ENCODE measurements at regions not wholly inside any gene's neighbourhood (a gene's known extent, or its start where the extent isn't known, plus 50 kb on each side); places are given as distances from the start of the nearest gene placed in this dataset.

- H3K27me3 ChIP-seq (ENCODE audit: control insufficient read depth in 1 of 2, insufficient read depth in 2 of 2, low read length in 2 of 2): no peaks in the 10 kb centered on the region
- H3K9me3 ChIP-seq (ENCODE audit: control insufficient read depth in 2 of 2, insufficient read depth in 1 of 2, low read depth in 1 of 2, low read length in 1 of 2): peaks cover 0 to 3% of the 10 kb centered on the region in 2 donors
- WGBS, 2 donors: 80 to 83% methylated on average over 2 of the region's 2 CpGs
- no peak overlapping the region for H3K4me3 ChIP-seq (ENCODE audit: low read depth in 1 of 2, low read length in 2 of 2)
- H3K36me3 ChIP-seq (ENCODE audit: control insufficient read depth in 2 of 2, insufficient read depth in 2 of 2, low read length in 1 of 2): no peaks in the 10 kb centered on the region
- peaks cover 0 to 3% of the 10 kb centered on the region in 2 donors for H3K4me1 ChIP-seq (ENCODE audit: control insufficient read depth in 2 of 2, insufficient read depth in 2 of 2, low read length in 1 of 2)
- no peak overlapping the region for H3K27ac ChIP-seq (ENCODE audit: low read depth in 2 of 2, low read length in 1 of 2)
Measured at GRCh38 chr12:89924191-89924590, 215.6 kb upstream of the ATP2B1 start.

GRCh38 chr12:89923091-89923490, 214.5 kb upstream of the ATP2B1 start:
- peaks cover 0 to 3% of the 10 kb centered on the region in 2 donors for H3K9me3 ChIP-seq (ENCODE audit: control insufficient read depth in 2 of 2, insufficient read depth in 1 of 2, low read depth in 1 of 2, low read length in 1 of 2)
- no peak overlapping the region for H3K27ac ChIP-seq (ENCODE audit: low read depth in 2 of 2, low read length in 1 of 2)
- no peaks in the 10 kb centered on the region for H3K27me3 ChIP-seq (ENCODE audit: control insufficient read depth in 1 of 2, insufficient read depth in 2 of 2, low read length in 2 of 2)

GRCh38 chr12:89920866-89921265, 212.2 kb upstream of the ATP2B1 start:
- 88 to 90% methylated on average over 6 of the region's 6 CpGs for WGBS, 2 donors
- Histone ChIP-seq H3K36me3 (ENCODE audit: control insufficient read depth in 2 of 2, insufficient read depth in 2 of 2, low read length in 1 of 2) (no peaks in the 10 kb centered on the region), H3K9me3 (ENCODE audit: control insufficient read depth in 2 of 2, insufficient read depth in 1 of 2, low read depth in 1 of 2, low read length in 1 of 2) (peaks cover 0 to 3% of the 10 kb centered on the region in 2 donors), H3K4me3 (ENCODE audit: low read depth in 1 of 2, low read length in 2 of 2) (no peak overlapping the region), H3K27ac (ENCODE audit: low read depth in 2 of 2, low read length in 1 of 2) (no peak overlapping the region), H3K27me3 (ENCODE audit: control insufficient read depth in 1 of 2, insufficient read depth in 2 of 2, low read length in 2 of 2) (no peaks in the 10 kb centered on the region), H3K4me1 (ENCODE audit: control insufficient read depth in 2 of 2, insufficient read depth in 2 of 2, low read length in 1 of 2) (peaks cover 0 to 3% of the 10 kb centered on the region in 2 donors)

More at GRCh38 chr12:89923091-89923490, 214.5 kb upstream of the ATP2B1 start:
- H3K4me1 ChIP-seq (ENCODE audit: control insufficient read depth in 2 of 2, insufficient read depth in 2 of 2, low read length in 1 of 2): peaks cover 0 to 3% of the 10 kb centered on the region in 2 donors
- no peaks in the 10 kb centered on the region for H3K36me3 ChIP-seq (ENCODE audit: control insufficient read depth in 2 of 2, insufficient read depth in 2 of 2, low read length in 1 of 2)
- no peak overlapping the region for H3K4me3 ChIP-seq (ENCODE audit: low read depth in 1 of 2, low read length in 2 of 2)

GRCh38 chr12:89919241-89919906, 210.7 kb upstream of the ATP2B1 start:
- Histone ChIP-seq H3K4me1 (ENCODE audit: control insufficient read depth in 2 of 2, insufficient read depth in 2 of 2, low read length in 1 of 2) (peaks cover 0 to 3% of the 10 kb centered on the region in 2 donors), H3K27ac (ENCODE audit: low read depth in 2 of 2, low read length in 1 of 2) (no peak overlapping the region), H3K36me3 (ENCODE audit: control insufficient read depth in 2 of 2, insufficient read depth in 2 of 2, low read length in 1 of 2) (no peaks in the 10 kb centered on the region), H3K4me3 (ENCODE audit: low read depth in 1 of 2, low read length in 2 of 2) (no peak overlapping the region), H3K27me3 (ENCODE audit: control insufficient read depth in 1 of 2, insufficient read depth in 2 of 2, low read length in 2 of 2) (no peaks in the 10 kb centered on the region), H3K9me3 (ENCODE audit: control insufficient read depth in 2 of 2, insufficient read depth in 1 of 2, low read depth in 1 of 2, low read length in 1 of 2) (peaks cover 0 to 3% of the 10 kb centered on the region in 2 donors)
- WGBS, 2 donors: 93% methylated on average over 26 of the region's 26 CpGs

GRCh38 chr12:89918172-89918846, 209.7 kb upstream of the ATP2B1 start:
- WGBS, 2 donors: 63 to 75% methylated on average over 5 of the region's 5 CpGs
- Histone ChIP-seq H3K27ac (ENCODE audit: low read depth in 2 of 2, low read length in 1 of 2) (no peak overlapping the region), H3K4me1 (ENCODE audit: control insufficient read depth in 2 of 2, insufficient read depth in 2 of 2, low read length in 1 of 2) (peaks cover 0 to 3% of the 10 kb centered on the region in 2 donors), H3K36me3 (ENCODE audit: control insufficient read depth in 2 of 2, insufficient read depth in 2 of 2, low read length in 1 of 2) (no peaks in the 10 kb centered on the region), H3K4me3 (ENCODE audit: low read depth in 1 of 2, low read length in 2 of 2) (no peak overlapping the region), H3K9me3 (ENCODE audit: control insufficient read depth in 2 of 2, insufficient read depth in 1 of 2, low read depth in 1 of 2, low read length in 1 of 2) (peaks cover 0 to 3% of the 10 kb centered on the region in 2 donors), H3K27me3 (ENCODE audit: control insufficient read depth in 1 of 2, insufficient read depth in 2 of 2, low read length in 2 of 2) (no peaks in the 10 kb centered on the region)

GRCh38 chr12:89909753-89910152, 201.1 kb upstream of the ATP2B1 start:
- Histone ChIP-seq H3K36me3 (ENCODE audit: control insufficient read depth in 2 of 2, insufficient read depth in 2 of 2, low read length in 1 of 2) (no peaks in the 10 kb centered on the region), H3K9me3 (ENCODE audit: control insufficient read depth in 2 of 2, insufficient read depth in 1 of 2, low read depth in 1 of 2, low read length in 1 of 2) (no peaks in the 10 kb centered on the region), H3K27ac (ENCODE audit: low read depth in 2 of 2, low read length in 1 of 2) (no peak overlapping the region), H3K4me1 (ENCODE audit: control insufficient read depth in 2 of 2, insufficient read depth in 2 of 2, low read length in 1 of 2) (no peaks in the 10 kb centered on the region), H3K27me3 (ENCODE audit: control insufficient read depth in 1 of 2, insufficient read depth in 2 of 2, low read length in 2 of 2) (no peaks in the 10 kb centered on the region), H3K4me3 (ENCODE audit: low read depth in 1 of 2, low read length in 2 of 2) (no peak overlapping the region)
- 91 to 94% methylated on average over 5 of the region's 5 CpGs for WGBS, 2 donors

GRCh38 chr12:89907659-89908058, 199.0 kb upstream of the ATP2B1 start:
- H3K9me3 ChIP-seq (ENCODE audit: control insufficient read depth in 2 of 2, insufficient read depth in 1 of 2, low read depth in 1 of 2, low read length in 1 of 2): no peaks in the 10 kb centered on the region
- WGBS, 2 donors: 72 to 73% methylated on average over 2 of the region's 2 CpGs
- H3K27me3 ChIP-seq (ENCODE audit: control insufficient read depth in 1 of 2, insufficient read depth in 2 of 2, low read length in 2 of 2): no peaks in the 10 kb centered on the region
- H3K4me3 ChIP-seq (ENCODE audit: low read depth in 1 of 2, low read length in 2 of 2): no peak overlapping the region
- no peak overlapping the region for H3K27ac ChIP-seq (ENCODE audit: low read depth in 2 of 2, low read length in 1 of 2)
- no peaks in the 10 kb centered on the region for H3K36me3 ChIP-seq (ENCODE audit: control insufficient read depth in 2 of 2, insufficient read depth in 2 of 2, low read length in 1 of 2)
- H3K4me1 ChIP-seq (ENCODE audit: control insufficient read depth in 2 of 2, insufficient read depth in 2 of 2, low read length in 1 of 2): no peaks in the 10 kb centered on the region

GRCh38 chr12:89906824-89907223, 198.2 kb upstream of the ATP2B1 start:
- WGBS, 2 donors: 85 to 90% methylated on average over 4 of the region's 4 CpGs
- H3K27me3 ChIP-seq (ENCODE audit: control insufficient read depth in 1 of 2, insufficient read depth in 2 of 2, low read length in 2 of 2): no peaks in the 10 kb centered on the region

GRCh38 chr12:89906178-89906577, 197.5 kb upstream of the ATP2B1 start:
- Histone ChIP-seq H3K9me3 (ENCODE audit: control insufficient read depth in 2 of 2, insufficient read depth in 1 of 2, low read depth in 1 of 2, low read length in 1 of 2) (no peaks in the 10 kb centered on the region), H3K4me3 (ENCODE audit: low read depth in 1 of 2, low read length in 2 of 2) (no peak overlapping the region), H3K4me1 (ENCODE audit: control insufficient read depth in 2 of 2, insufficient read depth in 2 of 2, low read length in 1 of 2) (no peaks in the 10 kb centered on the region), H3K27me3 (ENCODE audit: control insufficient read depth in 1 of 2, insufficient read depth in 2 of 2, low read length in 2 of 2) (no peaks in the 10 kb centered on the region), H3K27ac (ENCODE audit: low read depth in 2 of 2, low read length in 1 of 2) (no peak overlapping the region), H3K36me3 (ENCODE audit: control insufficient read depth in 2 of 2, insufficient read depth in 2 of 2, low read length in 1 of 2) (no peaks in the 10 kb centered on the region)

More at GRCh38 chr12:89906824-89907223, 198.2 kb upstream of the ATP2B1 start:
- Histone ChIP-seq H3K4me1 (ENCODE audit: control insufficient read depth in 2 of 2, insufficient read depth in 2 of 2, low read length in 1 of 2) (no peaks in the 10 kb centered on the region), H3K27ac (ENCODE audit: low read depth in 2 of 2, low read length in 1 of 2) (no peak overlapping the region), H3K36me3 (ENCODE audit: control insufficient read depth in 2 of 2, insufficient read depth in 2 of 2, low read length in 1 of 2) (no peaks in the 10 kb centered on the region), H3K4me3 (ENCODE audit: low read depth in 1 of 2, low read length in 2 of 2) (no peak overlapping the region), H3K9me3 (ENCODE audit: control insufficient read depth in 2 of 2, insufficient read depth in 1 of 2, low read depth in 1 of 2, low read length in 1 of 2) (no peaks in the 10 kb centered on the region)
